OCI-LY1 (cell line): ENCODE measurements at regions not wholly inside any gene's neighbourhood (a gene's known extent, or its start where the extent isn't known, plus 50 kb on each side); places are given as distances from the start of the nearest gene placed in this dataset.

ENCODE experiments used
- H2AFZ ChIP-seq: fragments of 200-600 bp; sonication (generic), shearing (Covaris generic); 2 replicates; pipeline ENCODE4 v1.6.0; 2014; ENCODE audit warnings: antibody characterized with exemption, mild to moderate bottlenecking, low read length
- H3F3A ChIP-seq: fragments of 200-600 bp; sonication (generic), shearing (Covaris generic); 2 replicates; pipeline ENCODE4 v1.6.0; 2014; ENCODE audit warnings: mild to moderate bottlenecking, antibody characterized with exemption, low read length, moderate library complexity; ENCODE audit not compliant: insufficient read depth
- H3K27ac ChIP-seq: fragments of 200-600 bp; sonication (generic); 2 replicates; pipeline ENCODE4 v1.5.1; 2014; ENCODE audit warnings: low read length, mixed run types, mild to moderate bottlenecking, low read depth; ENCODE audit not compliant: poor library complexity, severe bottlenecking
- H3K27me3 ChIP-seq: fragments of 200-600 bp; sonication (generic); 2 replicates; pipeline ENCODE4 v1.6.0; 2014; ENCODE audit warnings: antibody characterized with exemption, mild to moderate bottlenecking, low read length, moderate library complexity; ENCODE audit not compliant: insufficient read depth
- H3K36me3 ChIP-seq: fragments of 200-600 bp; sonication (generic); 2 replicates; pipeline ENCODE4 v1.6.1; 2014; ENCODE audit warnings: mild to moderate bottlenecking, antibody characterized with exemption, low read length, moderate library complexity, mixed read lengths; ENCODE audit not compliant: insufficient read depth
- H3K4me1 ChIP-seq: fragments of 200-600 bp; sonication (generic); 2 replicates; pipeline ENCODE4 v1.5.1; 2014; ENCODE audit warnings: mild to moderate bottlenecking, low read length, moderate library complexity; ENCODE audit not compliant: insufficient read depth, severe bottlenecking
- H3K4me2 ChIP-seq: fragments of 200-600 bp; sonication (generic), shearing (Covaris generic); 2 replicates; pipeline ENCODE4 v1.6.1; 2014; ENCODE audit warnings: low read length
- H3K4me3 ChIP-seq: fragments of 200-600 bp; sonication (generic); 2 replicates; pipeline ENCODE4 v1.5.1; 2014; ENCODE audit warnings: low read length, low read depth, mild to moderate bottlenecking, mixed read lengths; ENCODE audit not compliant: poor library complexity, severe bottlenecking
- H3K79me2 ChIP-seq: fragments of 200-600 bp; shearing (Covaris generic); 2 replicates; pipeline ENCODE4 v1.6.1; 2016; ENCODE audit warnings: mixed run types, low read length, mixed read lengths; ENCODE audit not compliant: insufficient read depth
- H3K9ac ChIP-seq: fragments of 200-600 bp; sonication (generic), shearing (Covaris generic); 2 replicates; pipeline ENCODE4 v1.6.1; 2014; ENCODE audit warnings: mild to moderate bottlenecking, low read length, mixed read lengths
- H3K9me2 ChIP-seq: fragments of 200-600 bp; sonication (generic), shearing (Covaris generic); 2 replicates; pipeline ENCODE4 v1.6.1; 2014; ENCODE audit warnings: low read depth, mild to moderate bottlenecking, low read length, mixed read lengths
- H3K9me3 ChIP-seq: fragments of 200-600 bp; shearing (Covaris generic); 2 replicates; pipeline ENCODE4 v1.6.1; 2014; ENCODE audit warnings: low read length, mixed read lengths
- H4K20me1 ChIP-seq: fragments of 200-600 bp; sonication (generic), shearing (Covaris generic); 2 replicates; pipeline ENCODE4 v1.6.0; 2016; ENCODE audit warnings: mild to moderate bottlenecking, low read length; ENCODE audit not compliant: insufficient read depth
- CTCF ChIP-seq: fragments of 200-600 bp; sonication (generic), shearing (Covaris generic); IDR thresholded peaks from 2 replicates; pipeline ENCODE4 v1.5.1; 2017; ENCODE audit warnings: mild to moderate bottlenecking, antibody characterized with exemption, low read length, moderate library complexity, mixed read lengths
- EZH2 ChIP-seq: fragments of 200-600 bp; sonication (generic), shearing (Covaris generic); IDR thresholded peaks from 2 replicates; pipeline ENCODE4 v1.8.0; 2017; ENCODE audit warnings: borderline replicate concordance, mixed run types, mild to moderate bottlenecking, antibody characterized with exemption, low read length, moderate library complexity, mixed read lengths

- H3K36me3 ChIP-seq = no peaks in the 10 kb centered on the region
Observed at GRCh38 chr5:4001758-4002533, 406.3 kb downstream of the IRX1 start.

GRCh38 chr5:4005335-4005734 is 409.7 kb downstream of the IRX1 start:
- no peak overlapping the region for H2AFZ ChIP-seq
- no peaks in the 10 kb centered on the region for H3K36me3 ChIP-seq
- no peak for TF ChIP-seq EZH2
- no peaks in the 10 kb centered on the region for H3K9me3 ChIP-seq
- H3F3A ChIP-seq = no peaks in the 10 kb centered on the region
- no peak overlapping the region for H3K27ac ChIP-seq
- H3K4me3 ChIP-seq = no peak overlapping the region
- no peaks in the 10 kb centered on the region for H3K9me2 ChIP-seq
- no peak overlapping the region for H3K4me2 ChIP-seq
- H3K79me2 ChIP-seq = no peaks in the 10 kb centered on the region
- H3K27me3 ChIP-seq = no peaks in the 10 kb centered on the region
- no peaks in the 10 kb centered on the region for H3K4me1 ChIP-seq
- no peaks in the 10 kb centered on the region for H4K20me1 ChIP-seq
- H3K9ac ChIP-seq = no peak overlapping the region

More at GRCh38 chr5:4001758-4002533, 406.3 kb downstream of the IRX1 start:
- H3K4me3 ChIP-seq = no peak overlapping the region
- TF ChIP-seq CTCF (no peak), EZH2 (no peak)
- H3K9me3 ChIP-seq = no peaks in the 10 kb centered on the region
- H3K9ac ChIP-seq = no peak overlapping the region
- no peaks in the 10 kb centered on the region for H3K79me2 ChIP-seq
- H3K9me2 ChIP-seq = no peaks in the 10 kb centered on the region
- H3K4me1 ChIP-seq = no peaks in the 10 kb centered on the region
- no peaks in the 10 kb centered on the region for H3K27me3 ChIP-seq
- H2AFZ ChIP-seq = no peak overlapping the region
- H3K27ac ChIP-seq = no peak overlapping the region
- no peak overlapping the region for H3K4me2 ChIP-seq
- H4K20me1 ChIP-seq = no peaks in the 10 kb centered on the region
- no peaks in the 10 kb centered on the region for H3F3A ChIP-seq

GRCh38 chr5:4007001-4007400 is 411.4 kb downstream of the IRX1 start:
- Histone ChIP-seq H3K9me3 (no peaks in the 10 kb centered on the region), H3K4me2 (no peak overlapping the region), H3K9me2 (no peaks in the 10 kb centered on the region), H2AFZ (no peak overlapping the region), H3K4me1 (no peaks in the 10 kb centered on the region), H3K79me2 (no peaks in the 10 kb centered on the region), H3K27me3 (no peaks in the 10 kb centered on the region), H3F3A (no peaks in the 10 kb centered on the region), H3K4me3 (no peak overlapping the region), H3K9ac (no peak overlapping the region), H3K27ac (no peak overlapping the region), H4K20me1 (no peaks in the 10 kb centered on the region), H3K36me3 (no peaks in the 10 kb centered on the region)
- no peak for TF ChIP-seq EZH2
- TF ChIP-seq CTCF = no peak

GRCh38 chr5:4011943-4012342 is 416.3 kb downstream of the IRX1 start:
- H3K4me3 ChIP-seq = no peak overlapping the region
- no peaks in the 10 kb centered on the region for H4K20me1 ChIP-seq
- H3K4me1 ChIP-seq = no peaks in the 10 kb centered on the region
- H3K9me3 ChIP-seq = no peaks in the 10 kb centered on the region
- no peak for TF ChIP-seq EZH2
- TF ChIP-seq CTCF = no peak
- H3K36me3 ChIP-seq = no peaks in the 10 kb centered on the region
- no peak overlapping the region for H3K9ac ChIP-seq
- H3F3A ChIP-seq = no peaks in the 10 kb centered on the region
- no peaks in the 10 kb centered on the region for H3K27me3 ChIP-seq
- H3K79me2 ChIP-seq = no peaks in the 10 kb centered on the region
- no peak overlapping the region for H2AFZ ChIP-seq
- no peak overlapping the region for H3K4me2 ChIP-seq
- no peak overlapping the region for H3K27ac ChIP-seq
- no peaks in the 10 kb centered on the region for H3K9me2 ChIP-seq
